Endothelial cell of umbilical vein (primary cell): ENCODE measurements at regions not wholly inside any gene's neighbourhood (a gene's known extent, or its start where the extent isn't known, plus 50 kb on each side); places are given as distances from the start of the nearest gene placed in this dataset.

Experiments
- BruUV-seq: library from RNA; stranded (reverse); fragments of 400-500 nt; replicated peaks from 2 replicates; lab custom pipeline; 2021; lab: Mats Ljungman, UMichigan
- CTCF ChIA-PET: fragments of 300-600, 350-600 bp; sonication (Branson Sonifier 250); formaldehyde crosslinking; loops from one replicate; lab custom pipeline; 2021; ENCODE audit warnings: antibody characterized with exemption, inconsistent platforms; lab: Charles Lee
- POLR2A ChIA-PET: fragments of 300-600, 350-600 bp; sonication (Branson Sonifier 250); formaldehyde crosslinking; loops from one replicate; lab custom pipeline; 2021; ENCODE audit warnings: antibody characterized with exemption, inconsistent platforms; lab: Charles Lee
- DNase-seq: peaks from one replicate; pipeline ENCODE4 v3.0.0-alpha.2; 2011; ENCODE audit warnings: low read depth, low spot score
- FAIRE-seq: peaks from 2 replicates; lab custom pipeline; 2011; peaks lifted over from hg19 to GRCh38; lab: Jason Lieb, UNC
- H2AFZ ChIP-seq: 2 replicates; pipeline ENCODE4 v1.6.0; 2012; ENCODE audit warnings: low read depth, low read length, control low read depth, inconsistent platforms
- H3K27ac ChIP-seq: 2 replicates; pipeline ENCODE4 v1.5.1; 2011; ENCODE audit warnings: low read depth, mild to moderate bottlenecking, control low read depth, low read length, moderate library complexity; ENCODE audit not compliant: insufficient read depth
- H3K27me3 ChIP-seq, 2 experiments: 2 replicates each; pipeline versions ENCODE4 v1.6.0 to v1.6.1; 2011; ENCODE audit warnings: low read length in 2 of 2, mixed read lengths in 1 of 2; ENCODE audit not compliant: control insufficient read depth in 2 of 2, insufficient read depth in 2 of 2
- H3K36me3 ChIP-seq, 2 experiments: 2 replicates in 1 of 2; 3 replicates in 1 of 2; pipeline ENCODE4 v1.5.1; 2011; ENCODE audit warnings: low read length in 2 of 2, mild to moderate bottlenecking in 1 of 2, moderate library complexity in 1 of 2; ENCODE audit not compliant: control insufficient read depth in 2 of 2, insufficient read depth in 2 of 2; ENCODE audit errors: extremely low read depth in 1 of 2
- H3K4me1 ChIP-seq: 3 replicates; pipeline ENCODE4 v1.5.1; 2011; ENCODE audit warnings: mild to moderate bottlenecking, low read length; ENCODE audit not compliant: control insufficient read depth, insufficient read depth; ENCODE audit errors: extremely low read depth
- H3K4me2 ChIP-seq: 2 replicates; pipeline ENCODE4 v1.6.1; 2011; ENCODE audit warnings: low read length, control low read depth, mixed read lengths; ENCODE audit not compliant: insufficient read depth
- H3K4me3 ChIP-seq, 3 experiments: fragments of 200-600 bp in 1 of 3; sonication (generic), shearing (Covaris generic) in 1 of 3; replicated peaks in 1 of 3; 2 replicates each; pipeline ENCODE4 v1.5.1; 2011 to 2016; ENCODE audit warnings: control low read depth in 3 of 3, low read length in 3 of 3, mild to moderate bottlenecking in 2 of 3, inconsistent platforms in 1 of 3, low read depth in 1 of 3, moderate library complexity in 1 of 3; ENCODE audit not compliant: insufficient read depth in 1 of 3
- H3K79me2 ChIP-seq: 2 replicates; pipeline ENCODE4 v1.6.0; 2012; ENCODE audit warnings: low read length, inconsistent platforms; ENCODE audit not compliant: control insufficient read depth, insufficient read depth
- H3K9ac ChIP-seq: replicated peaks from 2 replicates; pipeline ENCODE3; 2011; ENCODE audit warnings: low read length, control low read depth; ENCODE audit not compliant: insufficient read depth; ENCODE audit errors: extremely low read depth
- H3K9me1 ChIP-seq: replicated peaks from 3 replicates; pipeline ENCODE4 v1.6.0; 2011; ENCODE audit warnings: mild to moderate bottlenecking, low read length; ENCODE audit not compliant: control insufficient read depth, insufficient read depth; ENCODE audit errors: extremely low read depth
- H3K9me3 ChIP-seq: replicated peaks from 2 replicates; pipeline ENCODE4 v1.5.1; 2012; ENCODE audit warnings: low read length, inconsistent platforms; ENCODE audit not compliant: control insufficient read depth, insufficient read depth
- H4K20me1 ChIP-seq: replicated peaks from 2 replicates; pipeline ENCODE3; 2011; ENCODE audit warnings: mild to moderate bottlenecking, low read length; ENCODE audit not compliant: control insufficient read depth, insufficient read depth; ENCODE audit errors: extremely low read depth
- EZH2 ChIP-seq: IDR thresholded peaks from 2 replicates; pipeline ENCODE4 v1.6.1; 2012; ENCODE audit warnings: borderline replicate concordance, low read depth, mild to moderate bottlenecking, moderate library complexity, low read length, inconsistent platforms; ENCODE audit not compliant: severe bottlenecking
- FOS ChIP-seq: IDR thresholded peaks from 2 replicates; pipeline ENCODE4 v1.6.1; 2011; ENCODE audit warnings: mild to moderate bottlenecking, low read length, moderate library complexity, borderline replicate concordance; ENCODE audit not compliant: insufficient read depth
- GATA2 ChIP-seq: IDR thresholded peaks from 2 replicates; pipeline ENCODE4 v1.7.0; 2011; ENCODE audit warnings: low read depth, mild to moderate bottlenecking, moderate library complexity, mixed read lengths, low read length; ENCODE audit not compliant: insufficient read length, insufficient read depth
- JUN ChIP-seq: IDR thresholded peaks from 2 replicates; pipeline ENCODE4 v1.6.1; 2011; ENCODE audit warnings: borderline replicate concordance, low read depth; ENCODE audit not compliant: insufficient read length, insufficient read depth
- MYC ChIP-seq: IDR thresholded peaks from one replicate; pipeline ENCODE4 v1.6.1; 2011; ENCODE audit warnings: mild to moderate bottlenecking, low read depth, low read length
- POLR2A ChIP-seq: IDR thresholded peaks from 2 replicates; pipeline ENCODE4 v1.6.1; 2012; ENCODE audit warnings: low read depth, mild to moderate bottlenecking, control low read depth, low read length
- POLR2AphosphoS5 ChIP-seq: IDR thresholded peaks from 2 replicates; pipeline ENCODE4 v1.6.1; 2012; ENCODE audit warnings: low read depth, mild to moderate bottlenecking, control low read depth, low read length, moderate library complexity; ENCODE audit not compliant: insufficient read depth
- dilution Hi-C: fragments of 300-500 bp; cut with MboI; formaldehyde crosslinking; loops from one replicate; pipeline ENCODE4 v1.15.0; 2019; ENCODE audit warnings: low sequenced_read_pairs; ENCODE audit not compliant: extremely low pct_ligation_motif_present
- intact Hi-C: fragments of 100-400 bp; cut with micrococcal nuclease; formaldehyde crosslinking; loops from one replicate; pipeline ENCODE4 v1.10.0; 2022
- TF ChIP-seq, protein P1 (sequence below), 2 donors: IDR thresholded peaks; 1 replicate in 1 of 2; 2 replicates in 1 of 2; pipeline ENCODE4 v1.5.1; 2011; ENCODE audit warnings: low read length in 2 of 2, mild to moderate bottlenecking in 2 of 2, moderate library complexity in 2 of 2, control low read depth in 1 of 2, inconsistent platforms in 1 of 2, low read depth in 1 of 2; ENCODE audit not compliant: insufficient read depth in 1 of 2; ENCODE audit errors: extremely low read depth in 1 of 2
- TF ChIP-seq, protein P2 (sequence below): IDR thresholded peaks from 2 replicates; pipeline ENCODE4 v1.6.1; 2011; ENCODE audit not compliant: insufficient read depth, insufficient read length

DNA sequence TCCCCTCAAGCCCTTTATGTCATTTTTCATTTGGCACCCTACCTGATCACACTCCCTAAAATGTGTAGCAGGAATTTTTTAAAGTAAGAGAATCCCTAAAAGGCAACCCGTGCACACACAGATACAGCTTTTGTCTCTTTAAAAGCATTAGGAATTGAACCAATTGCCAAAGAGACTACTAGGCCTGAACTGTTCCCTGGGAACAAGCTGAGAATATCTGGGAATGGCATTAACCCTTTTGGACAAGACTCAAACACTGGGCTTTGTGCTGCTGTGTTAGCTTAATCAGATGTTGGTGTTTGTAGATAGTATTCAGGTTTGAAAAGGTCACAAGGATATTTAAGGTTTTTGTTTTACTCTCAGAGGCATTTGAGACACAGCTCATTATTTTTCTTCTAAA lies 414.4 kb upstream of the PDZRN3 start:
- H3K79me2 ChIP-seq, result no peaks in the 10 kb centered on the region
- no peak overlapping the region for H3K9ac ChIP-seq
- TF ChIP-seq, protein P1, sequence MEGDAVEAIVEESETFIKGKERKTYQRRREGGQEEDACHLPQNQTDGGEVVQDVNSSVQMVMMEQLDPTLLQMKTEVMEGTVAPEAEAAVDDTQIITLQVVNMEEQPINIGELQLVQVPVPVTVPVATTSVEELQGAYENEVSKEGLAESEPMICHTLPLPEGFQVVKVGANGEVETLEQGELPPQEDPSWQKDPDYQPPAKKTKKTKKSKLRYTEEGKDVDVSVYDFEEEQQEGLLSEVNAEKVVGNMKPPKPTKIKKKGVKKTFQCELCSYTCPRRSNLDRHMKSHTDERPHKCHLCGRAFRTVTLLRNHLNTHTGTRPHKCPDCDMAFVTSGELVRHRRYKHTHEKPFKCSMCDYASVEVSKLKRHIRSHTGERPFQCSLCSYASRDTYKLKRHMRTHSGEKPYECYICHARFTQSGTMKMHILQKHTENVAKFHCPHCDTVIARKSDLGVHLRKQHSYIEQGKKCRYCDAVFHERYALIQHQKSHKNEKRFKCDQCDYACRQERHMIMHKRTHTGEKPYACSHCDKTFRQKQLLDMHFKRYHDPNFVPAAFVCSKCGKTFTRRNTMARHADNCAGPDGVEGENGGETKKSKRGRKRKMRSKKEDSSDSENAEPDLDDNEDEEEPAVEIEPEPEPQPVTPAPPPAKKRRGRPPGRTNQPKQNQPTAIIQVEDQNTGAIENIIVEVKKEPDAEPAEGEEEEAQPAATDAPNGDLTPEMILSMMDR (IDR thresholded peaks at IDR 0.05; ENCODE audit: extremely low read depth in 1 of 2, insufficient read depth in 1 of 2, low read depth in 1 of 2, low read length in 2 of 2), result no peak
- TF ChIP-seq MYC, result no peak
- TF ChIP-seq, protein P2, sequence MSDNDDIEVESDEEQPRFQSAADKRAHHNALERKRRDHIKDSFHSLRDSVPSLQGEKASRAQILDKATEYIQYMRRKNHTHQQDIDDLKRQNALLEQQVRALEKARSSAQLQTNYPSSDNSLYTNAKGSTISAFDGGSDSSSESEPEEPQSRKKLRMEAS, result no peak
- TF ChIP-seq EZH2, result no peak
- no peak for TF ChIP-seq GATA2
- TF ChIP-seq POLR2AphosphoS5, result no peak
- TF ChIP-seq JUN, result no peak
- TF ChIP-seq POLR2A, result no peak
- TF ChIP-seq FOS, result no peak
- no peak overlapping the region for H3K4me3 ChIP-seq
- CTCF ChIA-PET, result no interaction called here
- H3K9me1 ChIP-seq, result no peaks in the 10 kb centered on the region
- H3K36me3 ChIP-seq, result no peaks in the 10 kb centered on the region
- H3K27ac ChIP-seq, result no peak overlapping the region
- POLR2A ChIA-PET, result no interaction called here
- no peak overlapping the region for H3K4me2 ChIP-seq
- H3K27me3 ChIP-seq, result no peaks in the 10 kb centered on the region
- no peaks in the 10 kb centered on the region for H3K4me1 ChIP-seq
- peaks cover 2% of the 10 kb centered on the region for H3K9me3 ChIP-seq
- no peak for DNase-seq
- FAIRE-seq, result no peak
- H2AFZ ChIP-seq, result no peak overlapping the region
- dilution Hi-C loops (no loop called here), intact Hi-C loops (no loop called here)
- no peaks in the 10 kb centered on the region for H4K20me1 ChIP-seq
- BruUV-seq, result no TSS peak
